HepG2 (cell line): ENCODE measurements at regions not wholly inside any gene's neighbourhood (a gene's known extent, or its start where the extent isn't known, plus 50 kb on each side); places are given as distances from the start of the nearest gene placed in this dataset.

Source experiments
- ATAC-seq: fragments of 200-7000 bp; cut with Tn5 transposase; 3 replicates; pipeline ENCODE4 v1.9.1; 2020; ENCODE audit warnings: mild to moderate bottlenecking, moderate library complexity
- BruUV-seq: library from RNA; stranded (reverse); fragments of 400-500 nt; replicated peaks from 2 replicates; lab custom pipeline; 2021; lab: Mats Ljungman, UMichigan
- CTCF ChIA-PET: fragments of 300-600 bp; formaldehyde crosslinking; extraction: SDS; loops from one replicate; lab custom pipeline; 2021; ENCODE audit warnings: low total read pairs, inconsistent platforms, low intra/inter-chr PET ratio; lab: Yijun Ruan, JAX
- POLR2A ChIA-PET: fragments of 350-600 bp; sonication (Branson Sonifier 250); formaldehyde crosslinking; loops from one replicate; lab custom pipeline; 2020; ENCODE audit warnings: antibody characterized with exemption, inconsistent platforms; lab: Yijun Ruan, JAX
- DNase-seq: peaks from one replicate; pipeline ENCODE4 v3.0.0-alpha.2; 2015; ENCODE audit warnings: low spot score
- FAIRE-seq: peaks from 3 replicates; lab custom pipeline; 2011; peaks lifted over from hg19 to GRCh38; lab: Jason Lieb, UNC
- H2AFZ ChIP-seq: one replicate; pipeline ENCODE4 v1.6.1; 2011; ENCODE audit warnings: low read length, inconsistent platforms
- H3K27ac ChIP-seq: fragments of 300-600 bp; 3 replicates; pipeline ENCODE4 v1.8.0; 2011; ENCODE audit warnings: mixed run types, mild to moderate bottlenecking, mixed read lengths, low read length, inconsistent platforms; ENCODE audit not compliant: insufficient read depth; ENCODE audit errors: extremely low read length
- H3K27me3 ChIP-seq, 2 experiments: fragments of 200-600 bp in 1 of 2; 2 replicates in 1 of 2; 3 replicates in 1 of 2; pipeline versions ENCODE4 v1.6.0 to v1.8.0; 2011; ENCODE audit warnings: low read length in 2 of 2, mild to moderate bottlenecking in 2 of 2, moderate library complexity in 2 of 2, inconsistent platforms in 1 of 2; ENCODE audit not compliant: insufficient read depth in 2 of 2, control insufficient read depth in 1 of 2
- H3K36me3 ChIP-seq, 2 experiments: fragments of 200-600 bp in 1 of 2; replicated peaks in 1 of 2; 2 replicates in 1 of 2; 3 replicates in 1 of 2; pipeline versions ENCODE4 v1.5.1 to v1.8.0; 2011; ENCODE audit warnings: low read length in 2 of 2, inconsistent platforms in 1 of 2; ENCODE audit not compliant: insufficient read depth in 2 of 2, control insufficient read depth in 1 of 2
- H3K4me1 ChIP-seq: 2 replicates; pipeline ENCODE4 v1.5.1; 2012; ENCODE audit warnings: low read length, inconsistent platforms; ENCODE audit not compliant: insufficient read depth
- H3K4me2 ChIP-seq: 2 replicates; pipeline ENCODE4 v1.6.0; 2011; ENCODE audit warnings: low read depth, low read length, inconsistent platforms
- H3K4me3 ChIP-seq, 3 experiments: fragments of 200-600 bp in 1 of 3; sonication (generic), shearing (Covaris generic) in 1 of 3; replicated peaks in 1 of 3; 2 replicates each; pipeline ENCODE4 v1.5.1; 2011 to 2016; ENCODE audit warnings: low read length in 3 of 3, inconsistent platforms in 2 of 3, low read depth in 2 of 3, mild to moderate bottlenecking in 2 of 3, control low read depth in 1 of 3, mixed read lengths in 1 of 3; ENCODE audit not compliant: insufficient read depth in 1 of 3
- H3K79me2 ChIP-seq: one replicate; pipeline ENCODE4 v1.6.1; 2011; ENCODE audit warnings: low read length, inconsistent platforms; ENCODE audit not compliant: insufficient read depth
- H3K9ac ChIP-seq: 2 replicates; pipeline ENCODE4 v1.6.0; 2011; ENCODE audit warnings: mild to moderate bottlenecking, low read depth, low read length, inconsistent platforms; ENCODE audit not compliant: insufficient read depth
- H3K9me3 ChIP-seq: 2 replicates; pipeline ENCODE4 v1.5.1; 2012; ENCODE audit warnings: mild to moderate bottlenecking, low read length
- H4K20me1 ChIP-seq: 2 replicates; pipeline ENCODE4 v1.6.0; 2011; ENCODE audit warnings: inconsistent platforms, mild to moderate bottlenecking, low read length, moderate library complexity; ENCODE audit not compliant: insufficient read depth
- ARID3A ChIP-seq: IDR thresholded peaks from 2 replicates; pipeline ENCODE4 v1.6.1; 2012; ENCODE audit warnings: low read depth, low read length, improper control_type of control experiment
- FOXP1 ChIP-seq, 2 experiments: fragments of 450-650 bp in 1 of 2; IDR thresholded peaks; 2 replicates each; pipeline ENCODE4 v1.6.1; 2017 to 2018; ENCODE audit warnings: antibody characterized with exemption in 1 of 2
- FUBP1 ChIP-seq: sonication (generic); formaldehyde crosslinking; IDR thresholded peaks from 2 replicates; pipeline ENCODE4 v1.5.1; 2020; ENCODE audit warnings: missing genetic modification reagents, mild to moderate bottlenecking, borderline replicate concordance
- GABPB1 ChIP-seq: IDR thresholded peaks from 2 replicates; pipeline ENCODE4 v1.6.1; 2016; ENCODE audit warnings: mild to moderate bottlenecking, missing genetic modification reagents, moderate library complexity, missing compliant biosample characterization
- JUNB ChIP-seq: sonication (generic); formaldehyde crosslinking; IDR thresholded peaks from 2 replicates; pipeline ENCODE4 v1.8.0; 2022; ENCODE audit warnings: missing genetic modification reagents, mild to moderate bottlenecking, borderline replicate concordance
- NCOA2 ChIP-seq: sonication (generic); formaldehyde crosslinking; IDR thresholded peaks from 2 replicates; pipeline ENCODE4 v1.8.0; 2022; ENCODE audit warnings: inconsistent platforms
- RELA ChIP-seq: sonication (generic); formaldehyde crosslinking; IDR thresholded peaks from 2 replicates; pipeline ENCODE4 v1.4.0; 2020; ENCODE audit warnings: missing genetic modification reagents
- SOX6 ChIP-seq, 2 experiments: fragments of 450-650 bp in 1 of 2; sonication (generic) in 1 of 2; formaldehyde crosslinking in 1 of 2; IDR thresholded peaks; 2 replicates each; pipeline versions ENCODE4 v1.4.0 to v1.6.1; 2017 to 2020; ENCODE audit warnings: antibody characterized with exemption in 1 of 2, mild to moderate bottlenecking in 1 of 2, missing genetic modification reagents in 1 of 2
- ZHX2 ChIP-seq, 2 experiments: sonication (generic) in 1 of 2; formaldehyde crosslinking in 1 of 2; IDR thresholded peaks; 2 replicates each; pipeline versions ENCODE4 v1.6.1 to v1.9.0; 2014 to 2022; ENCODE audit warnings: antibody characterized with exemption in 1 of 2, borderline replicate concordance in 1 of 2, inconsistent platforms in 1 of 2, low read depth in 1 of 2, missing genetic modification reagents in 1 of 2
- ZKSCAN8 ChIP-seq: IDR thresholded peaks from 2 replicates; pipeline ENCODE4 v1.6.1; 2016; ENCODE audit warnings: borderline replicate concordance, missing genetic modification reagents, missing compliant biosample characterization
- ZNF121 ChIP-seq: sonication (generic); formaldehyde crosslinking; IDR thresholded peaks from 2 replicates; pipeline ENCODE4 v1.5.0; 2020; ENCODE audit warnings: mild to moderate bottlenecking, missing genetic modification reagents
- ZNF232 ChIP-seq: sonication (generic); formaldehyde crosslinking; IDR thresholded peaks from 2 replicates; pipeline ENCODE4 v1.4.0; 2020; ENCODE audit warnings: missing genetic modification reagents, borderline replicate concordance
- ZNF670 ChIP-seq: sonication (generic); formaldehyde crosslinking; IDR thresholded peaks from 2 replicates; pipeline ENCODE4 v1.8.0; 2022; ENCODE audit warnings: mild to moderate bottlenecking, missing genetic modification reagents, borderline replicate concordance
- ZNF891 ChIP-seq: sonication (generic); formaldehyde crosslinking; IDR thresholded peaks from 2 replicates; pipeline ENCODE4 v1.5.0; 2020; ENCODE audit warnings: mild to moderate bottlenecking, missing genetic modification reagents
- WGBS: methylation state at CpG from one replicate; pipeline ENCODE4 v1.1.6; 2017; ENCODE audit warnings: low lambda C conversion rate; 5-methylcytosine and 5-hydroxymethylcytosine counted together
- in situ Hi-C: cut with HindIII; loops from 2 replicates; pipeline ENCODE4 v1.10.0; 2017; ENCODE audit warnings: low pct_unique_long_range_greater_than_20kb; ENCODE audit not compliant: extremely low pct_ligation_motif_present
- intact Hi-C: fragments of 100-400 bp; cut with micrococcal nuclease; formaldehyde crosslinking; loops from one replicate; pipeline ENCODE4 v1.10.0; 2022; ENCODE audit not compliant: unreplicated experiment

GRCh38 chr11:71336996-71337754, 84.8 kb upstream of the SHANK2 start:
- no peak for FAIRE-seq
- H3K4me2 ChIP-seq, result no peak overlapping the region
- H3K79me2 ChIP-seq, result no peaks in the 10 kb centered on the region
- ChIA-PET POLR2A (interaction anchor here (0.8 kb wide), 1 partner anchor 84 kb away, joined by 3 read pairs; no protein-coding TSS in a partner anchor), CTCF (no interaction called here)
- in situ Hi-C loops (no loop called here), intact Hi-C loops (no loop called here)
- no peaks in the 10 kb centered on the region for H4K20me1 ChIP-seq
- no peak overlapping the region for H3K4me3 ChIP-seq
- H3K27ac ChIP-seq, result no peak overlapping the region
- H3K4me1 ChIP-seq, result peaks cover 4% of the 10 kb centered on the region
- 35% methylated on average over 8 of the region's 12 CpGs for WGBS
- BruUV-seq, result no TSS peak
- H3K9me3 ChIP-seq, result peaks cover 13% of the 10 kb centered on the region
- no peak for ATAC-seq
- DNase-seq, result no peak
- no peak overlapping the region for H3K9ac ChIP-seq
- no peaks in the 10 kb centered on the region for H3K36me3 ChIP-seq
- no peak overlapping the region for H2AFZ ChIP-seq
- peaks cover 8 to 44% of the 10 kb centered on the region in 2 experiments for H3K27me3 ChIP-seq
- TF ChIP-seq GABPB1 (CRISPR knock-in tag), result no peak
- no peak for TF ChIP-seq JUNB (CRISPR knock-in tag)
- TF ChIP-seq ZNF891 (CRISPR knock-in tag), result no peak
- TF ChIP-seq ZKSCAN8 (CRISPR knock-in tag), result no peak
- no peak for TF ChIP-seq FOXP1 (IDR thresholded peaks at IDR 0.05)
- no peak for TF ChIP-seq FOXP1 (CRISPR knock-in tag; IDR thresholded peaks at IDR 0.05)
- TF ChIP-seq ZHX2 (IDR thresholded peaks at IDR 0.05; ENCODE audit: low read depth), result no peak
- TF ChIP-seq ZHX2 (CRISPR knock-in tag; IDR thresholded peaks at IDR 0.05; ENCODE audit: borderline replicate concordance), result no peak
- TF ChIP-seq RELA, result no peak
- no peak for TF ChIP-seq NCOA2 (CRISPR knock-in tag)
- no peak for TF ChIP-seq ZNF670 (CRISPR knock-in tag)
- no peak for TF ChIP-seq FUBP1 (CRISPR knock-in tag)
- no peak for TF ChIP-seq ZNF232
- no peak for TF ChIP-seq ARID3A
- TF ChIP-seq ZNF121, result no peak
- TF ChIP-seq SOX6 (IDR thresholded peaks at IDR 0.05), result no peak
- TF ChIP-seq SOX6 (CRISPR knock-in tag; IDR thresholded peaks at IDR 0.05), result no peak
